WTC11 (cell line): ENCODE measurements at regions not wholly inside any gene's neighbourhood (a gene's known extent, or its start where the extent isn't known, plus 50 kb on each side); places are given as distances from the start of the nearest gene placed in this dataset.

Experiments
- ATAC-seq: fragments of 200-7000 bp; cut with Tn5 transposase; 2 replicates; pipeline ENCODE4 v1.10.0; 2021; ENCODE audit warnings: mild to moderate bottlenecking, moderate library complexity
- CTCF ChIA-PET: fragments of 300-600 bp; sonication (Branson Sonifier 250); formaldehyde crosslinking; loops from one replicate; lab custom pipeline; 2021; ENCODE audit warnings: antibody characterized with exemption; lab: Charles Lee
- POLR2A ChIA-PET: fragments of 350-600 bp; sonication (Branson Sonifier 250); formaldehyde crosslinking; loops from one replicate; lab custom pipeline; 2021; ENCODE audit warnings: antibody characterized with exemption; lab: Charles Lee
- DNase-seq: peaks from one replicate; pipeline ENCODE4 v3.0.0; 2021; ENCODE audit warnings: low spot score
- H3K27ac Mint-ChIP-seq: 2 replicates; pipeline ENCODE4 v1.8.0; 2021; ENCODE audit warnings: mixed read lengths
- H3K27me3 Mint-ChIP-seq: 2 replicates; pipeline ENCODE4 v1.8.0; 2021; ENCODE audit warnings: low read depth, mild to moderate bottlenecking, moderate library complexity, mixed read lengths
- H3K36me3 Mint-ChIP-seq: 2 replicates; pipeline ENCODE4 v1.8.0; 2021; ENCODE audit warnings: mixed read lengths
- H3K4me1 Mint-ChIP-seq: 2 replicates; pipeline ENCODE4 v1.8.0; 2022; ENCODE audit warnings: mixed read lengths
- H3K4me3 Mint-ChIP-seq: 2 replicates; pipeline ENCODE4 v1.8.0; 2021; ENCODE audit warnings: mild to moderate bottlenecking, moderate library complexity, mixed read lengths
- H3K9me3 Mint-ChIP-seq: 2 replicates; pipeline ENCODE4 v1.8.0; 2021; ENCODE audit warnings: mixed read lengths
- AFF4 ChIP-seq: sonication (generic); formaldehyde crosslinking; IDR thresholded peaks from 2 replicates; pipeline ENCODE4 v1.8.1; 2023; ENCODE audit warnings: mild to moderate bottlenecking, missing genetic modification reagents, borderline replicate concordance
- AR ChIP-seq: fragments of 250-450 bp; sonication (Bioruptor Pico); IDR thresholded peaks from 2 replicates; pipeline ENCODE4 v1.9.0; 2021; ENCODE audit warnings: mild to moderate bottlenecking
- ARID4B ChIP-seq: sonication (generic); formaldehyde crosslinking; IDR thresholded peaks from 2 replicates; pipeline ENCODE4 v1.8.0; 2023; ENCODE audit warnings: missing genetic modification reagents, mild to moderate bottlenecking, borderline replicate concordance
- CBFB ChIP-seq: sonication (generic); formaldehyde crosslinking; IDR thresholded peaks from 2 replicates; pipeline ENCODE4 v1.8.1; 2022; ENCODE audit warnings: mild to moderate bottlenecking, low read depth, missing genetic modification reagents
- CREB1 ChIP-seq: sonication (generic); formaldehyde crosslinking; IDR thresholded peaks from 2 replicates; pipeline ENCODE4 v1.8.0; 2023; ENCODE audit warnings: mild to moderate bottlenecking, missing genetic modification reagents
- ELF4 ChIP-seq: sonication (generic); formaldehyde crosslinking; IDR thresholded peaks from 2 replicates; pipeline ENCODE4 v1.8.1; 2022; ENCODE audit warnings: low read depth, mild to moderate bottlenecking, moderate library complexity, missing genetic modification reagents
- FOXP4 ChIP-seq: sonication (generic); formaldehyde crosslinking; IDR thresholded peaks from 2 replicates; pipeline ENCODE4 v1.8.0; 2022; ENCODE audit warnings: mild to moderate bottlenecking, missing genetic modification reagents
- HMGXB4 ChIP-seq: sonication (generic); formaldehyde crosslinking; IDR thresholded peaks from 2 replicates; pipeline ENCODE4 v1.8.1; 2023; ENCODE audit warnings: mild to moderate bottlenecking, moderate library complexity, missing genetic modification reagents
- IRF2 ChIP-seq: sonication (generic); formaldehyde crosslinking; IDR thresholded peaks from 2 replicates; pipeline ENCODE4 v1.8.0; 2022; ENCODE audit warnings: low read depth, missing genetic modification reagents, borderline replicate concordance
- SMAD4 ChIP-seq: sonication (generic); formaldehyde crosslinking; IDR thresholded peaks from 2 replicates; pipeline ENCODE4 v1.8.0; 2022; ENCODE audit warnings: mild to moderate bottlenecking, missing genetic modification reagents
- TEAD4 ChIP-seq: sonication (generic); formaldehyde crosslinking; IDR thresholded peaks from 2 replicates; pipeline ENCODE4 v1.8.0; 2022; ENCODE audit warnings: mild to moderate bottlenecking, missing genetic modification reagents
- ZBTB21 ChIP-seq: sonication (generic); formaldehyde crosslinking; IDR thresholded peaks from 2 replicates; pipeline ENCODE4 v1.8.1; 2023; ENCODE audit warnings: mild to moderate bottlenecking, missing genetic modification reagents, borderline replicate concordance
- ZNF219 ChIP-seq: sonication (generic); formaldehyde crosslinking; IDR thresholded peaks from 2 replicates; pipeline ENCODE4 v1.8.0; 2023; ENCODE audit warnings: missing genetic modification reagents, mild to moderate bottlenecking, borderline replicate concordance
- ZNF263 ChIP-seq: sonication (generic); formaldehyde crosslinking; IDR thresholded peaks from 2 replicates; pipeline ENCODE4 v1.8.1; 2022; ENCODE audit warnings: low read depth, mild to moderate bottlenecking, moderate library complexity, missing genetic modification reagents
- ZSCAN18 ChIP-seq: fragments of 250-450 bp; sonication (Bioruptor Pico); IDR thresholded peaks from 2 replicates; pipeline ENCODE4 v2.1.2; 2022; ENCODE audit warnings: mild to moderate bottlenecking, moderate library complexity

GRCh38 chr10:113435881-113436280, 117.0 kb upstream of the HABP2 start (continued):
- TF ChIP-seq ZSCAN18 (no peak), ZBTB21 (no peak)

GRCh38 chr10:113436851-113437250, 116.0 kb upstream of the HABP2 start:
- CTCF ChIA-PET: interaction anchor here (1.0 kb wide), 1 partner anchor 127 kb away, joined by 4 read pairs; no protein-coding TSS in a partner anchor
- Mint-ChIP-seq H3K27me3 (peaks cover 7% of the 10 kb centered on the region; the same call in 1 of the 2 replicates), H3K4me1 (no peaks in the 10 kb centered on the region), H3K4me3 (no peak overlapping the region), H3K9me3 (peaks cover 15% of the 10 kb centered on the region), H3K27ac (no peak overlapping the region), H3K36me3 (no peaks in the 10 kb centered on the region)
- DNase-seq: no peak
- POLR2A ChIA-PET: no interaction called here
- no peak for ATAC-seq
- TF ChIP-seq TEAD4 (CRISPR knock-in tag) (no peak), AR (CRISPR knock-in tag) (no peak), AFF4 (CRISPR knock-in tag) (no peak)
- TF ChIP-seq, all 79 proteins: peak for 0

GRCh38 chr10:113438652-113439051, 114.2 kb upstream of the HABP2 start:
- H3K27ac Mint-ChIP-seq: no peak overlapping the region
- H3K27me3 Mint-ChIP-seq: peaks cover 7% of the 10 kb centered on the region; the same call in 1 of the 2 replicates
- H3K9me3 Mint-ChIP-seq: peaks cover 6% of the 10 kb centered on the region
- H3K36me3 Mint-ChIP-seq: no peaks in the 10 kb centered on the region
- ChIA-PET POLR2A (no interaction called here), CTCF (no interaction called here)
- no peak overlapping the region for H3K4me3 Mint-ChIP-seq
- H3K4me1 Mint-ChIP-seq: no peaks in the 10 kb centered on the region
- no peak for DNase-seq
- no peak for ATAC-seq
- no peak for TF ChIP-seq CREB1 (CRISPR knock-in tag)
- no peak for TF ChIP-seq IRF2 (CRISPR knock-in tag)
- TF ChIP-seq ELF4 (CRISPR knock-in tag): no peak
- no peak for TF ChIP-seq SMAD4 (CRISPR knock-in tag)
- no peak for TF ChIP-seq ZNF219 (CRISPR knock-in tag)
- no peak for TF ChIP-seq ARID4B
- TF ChIP-seq ZNF263 (CRISPR knock-in tag): no peak
- no peak for TF ChIP-seq FOXP4
- TF ChIP-seq HMGXB4 (CRISPR knock-in tag): no peak
- no peak for TF ChIP-seq CBFB
